NCI-H2029 treated with DMSO at 0.1 percent for 48 hours (cell line): ENCODE measurements at regions not wholly inside any gene's neighbourhood (a gene's known extent, or its start where the extent isn't known, plus 50 kb on each side); places are given as distances from the start of the nearest gene placed in this dataset.

ENCODE experiments used
- DNase-seq: peaks from one replicate; lab custom pipeline; 2025; lab: John Stamatoyannopoulos, UW

GRCh38 chr4:145346081-145346480, 135.6 kb upstream of the SMAD1 start:
- DNase-seq = no peak

- DNase-seq = no peak
These were observed 136.3 kb upstream of the SMAD1 start for GRCh38 chr4:145345401-145345800.

- no peak for DNase-seq
These were observed 140.3 kb upstream of the SMAD1 start for GRCh38 chr4:145341381-145341780.

GRCh38 chr4:145340071-145340675, 141.5 kb upstream of the SMAD1 start:
- DNase-seq = no peak

GRCh38 chr4:145339075-145339725, 142.5 kb upstream of the SMAD1 start:
- DNase-seq = no peak

GRCh38 chr4:145338568-145338967, 143.1 kb upstream of the SMAD1 start:
- DNase-seq = no peak

GRCh38 chr4:145337391-145337790, 144.3 kb upstream of the SMAD1 start:
- DNase-seq = no peak

GRCh38 chr4:145333786-145334185, 147.9 kb upstream of the SMAD1 start:
- peak; percentile 2 for DNase-seq

- no peak for DNase-seq
These were observed 146.1 kb upstream of the OTUD4 start for GRCh38 chr4:145326491-145326890.

GRCh38 chr4:145324161-145324560, 143.8 kb upstream of the OTUD4 start:
- no peak for DNase-seq

- no peak for DNase-seq
These were observed 139.9 kb upstream of the OTUD4 start for GRCh38 chr4:145320294-145320693.

GRCh38 chr4:145319751-145320150, 139.4 kb upstream of the OTUD4 start:
- no peak for DNase-seq

GRCh38 chr4:145316897-145317574, 136.6 kb upstream of the OTUD4 start:
- DNase-seq = no peak

- DNase-seq = no peak
These were observed 135.4 kb upstream of the OTUD4 start for GRCh38 chr4:145315811-145316225.

GRCh38 chr4:145308598-145308997, 128.2 kb upstream of the OTUD4 start:
- DNase-seq = no peak

GRCh38 chr4:145307763-145308430, 127.5 kb upstream of the OTUD4 start:
- no peak for DNase-seq

GRCh38 chr4:145307120-145307519, 126.7 kb upstream of the OTUD4 start:
- no peak for DNase-seq

- no peak for DNase-seq
These were observed 122.3 kb upstream of the OTUD4 start for GRCh38 chr4:145302725-145303124.

- DNase-seq = no peak
These were observed 121.1 kb upstream of the OTUD4 start for GRCh38 chr4:145301386-145302080.

GRCh38 chr4:145299380-145300076, 119.1 kb upstream of the OTUD4 start:
- DNase-seq = no peak

GRCh38 chr4:145298885-145299284, 118.5 kb upstream of the OTUD4 start:
- DNase-seq = no peak

- DNase-seq = no peak
These were observed 117.2 kb upstream of the OTUD4 start for GRCh38 chr4:145297556-145297955.
